HG03280 (cell line): ENCODE measurements at regions not wholly inside any gene's neighbourhood (a gene's known extent, or its start where the extent isn't known, plus 50 kb on each side); places are given as distances from the start of the nearest gene placed in this dataset.
"Not testable (repeated sequence)": the region's sequence is repeated elsewhere in the genome, so short reads cannot be mapped to it uniquely, and the experiment has no call there.

ENCODE experiments used
- ATAC-seq: cut with Tn5 transposase; IDR thresholded peaks from one replicate; pipeline ENCODE4 v1.9.1; 2021; ENCODE audit warnings: mild to moderate bottlenecking, moderate library complexity; ENCODE audit not compliant: unreplicated experiment

DNA sequence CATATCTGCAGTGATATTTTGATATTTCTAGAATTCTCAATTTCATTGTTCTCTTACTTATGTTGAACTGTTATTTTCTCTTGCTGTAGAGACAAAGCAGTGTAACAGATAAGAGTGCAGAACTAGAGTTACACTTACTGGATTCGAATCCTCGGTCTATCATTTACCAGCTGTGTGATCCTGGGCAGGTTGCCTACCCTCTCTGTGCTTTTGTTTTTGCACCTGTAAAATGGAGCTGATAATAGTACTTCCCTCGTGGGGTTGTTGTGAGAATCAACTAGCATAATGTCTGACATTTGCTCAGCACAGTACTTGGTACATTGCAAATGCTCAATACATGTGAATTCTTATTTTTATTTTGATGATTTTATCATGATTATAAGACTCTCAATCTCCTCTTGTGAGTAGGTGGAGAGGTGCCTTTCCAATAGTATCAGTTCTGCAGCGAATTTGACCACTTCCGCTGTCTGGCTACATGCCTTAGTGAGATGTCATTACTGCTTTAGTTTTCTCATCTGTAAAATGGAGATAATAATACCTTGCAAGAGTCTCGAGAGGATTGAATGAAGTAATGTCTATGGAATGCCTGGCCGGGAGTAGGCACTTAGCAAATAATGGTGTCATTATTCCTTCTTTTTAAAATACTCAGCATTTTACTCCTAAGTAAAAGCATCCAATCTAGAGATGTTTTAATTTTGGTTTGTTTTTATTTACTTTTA lies 312.2 kb upstream of the MAF start:
- ATAC-seq, result no peak

DNA sequence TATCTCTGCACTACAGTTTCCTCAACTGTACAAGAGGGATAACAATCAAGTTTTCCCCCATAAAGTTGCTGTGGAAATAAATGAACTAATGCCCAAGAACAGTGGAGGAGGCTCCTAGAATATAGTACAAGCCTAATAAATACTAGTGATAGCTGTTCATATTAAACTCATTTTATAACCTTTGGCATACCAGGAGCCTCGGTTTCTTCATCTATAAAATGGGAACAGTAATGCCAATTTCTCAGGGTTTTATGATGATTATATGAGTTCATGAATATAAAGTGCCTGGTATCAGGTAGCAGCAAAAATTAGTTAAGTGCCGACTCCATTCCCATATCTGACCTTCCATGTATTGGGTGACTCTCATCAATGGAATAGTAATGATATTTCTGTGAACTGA lies 311.1 kb upstream of the MAF start:
- no peak for ATAC-seq

DNA sequence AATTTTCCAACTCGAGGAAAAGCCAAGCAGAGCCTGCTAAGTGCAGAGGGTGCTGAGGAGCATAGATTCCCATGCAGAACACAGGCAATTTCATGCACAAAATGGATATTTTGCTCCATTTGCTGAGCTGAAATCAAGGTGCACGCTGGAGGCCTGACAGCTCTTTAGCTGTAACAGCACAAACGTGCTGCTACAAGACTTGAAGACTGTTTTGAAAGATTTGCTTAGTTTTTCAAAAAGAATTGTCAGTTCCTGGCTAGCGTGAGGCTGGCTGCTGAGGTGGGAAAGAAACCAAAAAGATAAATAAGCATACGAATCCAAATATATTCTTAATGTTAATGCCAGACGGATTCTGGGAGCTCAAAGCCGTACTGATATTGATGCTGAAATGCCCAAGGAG lies 309.0 kb upstream of the MAF start:
- ATAC-seq, result no peak

DNA sequence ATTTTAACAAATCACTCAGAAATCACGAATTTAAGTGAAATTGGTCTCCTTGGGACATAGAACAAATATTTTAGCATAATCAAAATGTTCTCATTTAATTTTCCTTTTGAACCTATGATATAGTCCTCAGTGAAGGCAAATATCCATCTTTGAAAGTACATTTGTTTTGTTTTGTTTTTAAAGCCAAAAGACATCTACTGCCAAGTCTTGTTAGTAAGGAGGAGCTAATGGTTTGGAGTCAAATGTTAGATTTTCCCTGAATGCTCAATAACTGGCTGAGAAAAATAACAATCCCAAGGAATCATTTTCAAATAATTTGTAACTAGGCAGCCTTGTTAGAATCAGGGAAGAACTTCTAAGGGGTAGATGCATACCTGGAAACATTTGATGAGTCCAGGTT lies 302.9 kb upstream of the MAF start:
- no peak for ATAC-seq

DNA sequence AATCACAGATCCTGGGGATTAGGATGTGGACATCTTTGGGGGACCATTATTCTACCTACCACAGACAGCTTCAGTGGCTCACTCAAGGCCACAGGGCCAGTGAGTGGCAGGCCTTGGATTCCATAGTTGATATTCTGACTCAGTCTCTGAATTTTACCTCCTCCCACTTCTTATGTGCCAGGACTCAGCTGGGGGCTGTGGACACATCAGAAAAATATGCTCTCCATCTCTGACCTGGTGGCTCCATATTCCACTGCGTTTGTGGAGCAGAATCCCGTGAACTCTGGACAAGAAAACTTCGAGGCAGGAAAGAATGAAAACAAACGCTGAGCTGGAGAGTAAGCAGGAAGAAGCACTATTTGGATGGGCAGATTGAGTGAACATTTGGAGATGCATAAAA lies 301.8 kb upstream of the MAF start:
- no peak for ATAC-seq

DNA sequence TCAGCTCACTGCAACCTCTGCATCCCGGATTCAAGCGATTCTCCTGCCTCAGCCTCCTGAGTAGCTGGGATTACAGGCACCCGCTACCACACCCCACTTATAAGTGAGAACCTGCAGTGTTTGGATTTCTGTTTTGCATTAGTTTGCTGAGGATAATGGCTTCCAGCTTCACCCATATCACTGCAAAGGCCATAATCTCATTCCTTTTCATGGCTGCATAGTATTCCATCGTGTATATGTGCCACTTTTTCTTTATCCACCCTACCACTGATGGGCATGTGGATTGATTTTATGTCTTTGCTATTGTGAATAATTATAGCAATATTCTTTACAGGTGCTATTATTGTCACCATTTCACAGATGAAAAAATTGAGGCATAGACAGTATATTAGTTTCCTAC lies 301.0 kb upstream of the MAF start:
- no peak for ATAC-seq

DNA sequence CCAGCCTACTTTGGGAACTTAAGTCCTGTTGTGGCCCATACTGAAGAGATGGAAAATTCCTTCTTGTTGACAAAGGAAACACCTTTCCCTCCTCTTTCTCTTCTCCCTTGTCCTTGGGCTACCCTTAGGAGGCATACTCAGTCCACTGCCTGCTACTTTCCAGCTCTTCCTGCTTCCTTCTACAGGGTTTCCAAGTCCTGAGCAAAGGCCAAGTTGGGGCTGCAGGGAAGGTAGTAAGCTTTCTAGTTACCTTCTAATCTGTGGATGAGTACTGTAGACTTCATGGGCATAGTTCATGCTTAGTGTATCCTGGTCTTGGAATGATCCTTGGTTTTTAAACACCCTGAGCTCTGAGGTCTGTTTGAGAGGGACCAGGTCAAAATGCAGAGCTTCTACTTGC lies 299.2 kb upstream of the MAF start:
- no peak for ATAC-seq

DNA sequence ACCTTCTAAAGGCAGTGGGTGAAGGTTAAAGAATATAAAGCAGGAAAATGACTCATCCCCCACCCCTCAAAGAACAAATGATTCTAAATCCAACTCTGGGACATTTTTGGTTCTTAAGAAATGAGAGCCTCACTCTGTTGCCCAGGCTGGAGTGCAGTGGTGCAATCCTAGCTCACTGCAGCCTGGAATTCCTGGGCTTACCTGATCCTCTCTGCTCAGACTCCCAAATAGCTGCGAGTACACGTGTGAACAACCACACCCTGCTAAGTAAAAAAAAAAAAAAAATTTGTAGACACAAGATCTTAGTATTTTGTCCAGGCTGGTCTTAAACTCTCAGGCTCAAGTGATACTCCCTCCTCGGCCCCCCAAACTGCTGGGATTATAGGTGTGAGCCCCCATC lies 298.8 kb upstream of the MAF start:
- ATAC-seq, result no peak

DNA sequence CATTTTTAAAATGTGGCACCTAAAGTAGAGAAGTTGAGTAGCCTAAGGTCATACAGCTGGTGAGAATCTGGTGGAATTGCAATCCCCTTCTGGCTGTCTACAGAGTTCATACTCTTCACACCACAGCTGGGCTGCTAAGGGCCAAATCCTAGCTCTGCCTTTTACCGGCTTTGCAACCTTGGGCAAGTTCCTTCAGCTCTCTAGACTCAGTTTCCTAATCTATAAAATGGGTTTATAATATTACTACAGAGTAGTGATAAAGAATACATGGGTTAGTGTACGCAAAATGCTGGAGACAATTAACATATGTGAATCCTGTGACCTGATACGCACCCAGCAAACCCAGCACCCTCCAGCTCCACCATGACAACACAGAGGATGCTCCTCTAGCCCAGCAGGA lies 298.2 kb upstream of the MAF start:
- no peak for ATAC-seq

DNA sequence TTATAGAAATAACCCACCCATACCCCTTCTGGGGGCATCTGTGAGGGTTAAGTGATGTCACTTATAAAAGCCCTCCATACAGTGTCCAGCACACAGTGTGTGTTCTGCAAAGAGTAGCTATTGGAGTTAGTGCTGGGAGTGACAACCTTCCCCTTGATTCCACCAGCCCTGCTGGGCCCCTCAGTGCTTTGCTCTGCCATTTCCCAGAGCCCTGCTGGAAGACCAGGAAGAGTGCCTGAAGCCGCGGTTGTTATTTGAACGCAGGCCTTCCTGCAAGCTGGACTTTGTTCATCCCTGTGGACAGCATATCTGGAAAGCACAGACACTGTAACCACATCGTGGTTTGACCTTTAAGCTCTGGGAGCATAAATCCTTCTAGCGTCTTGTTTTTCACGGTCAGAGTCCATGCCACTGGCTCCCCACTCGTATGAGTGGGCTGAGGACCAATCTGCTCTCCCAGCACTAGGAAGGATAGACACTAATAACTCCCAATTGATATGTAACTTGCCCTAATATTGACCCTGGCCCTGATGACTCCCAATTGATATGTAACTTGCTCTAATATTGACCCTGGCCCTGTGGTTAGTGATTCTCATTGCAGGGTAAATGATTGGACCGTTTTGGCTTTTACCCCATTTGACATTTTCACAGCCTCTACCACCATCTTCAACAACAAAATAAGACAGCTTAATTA lies 297.1 kb upstream of the MAF start:
- no peak for ATAC-seq

DNA sequence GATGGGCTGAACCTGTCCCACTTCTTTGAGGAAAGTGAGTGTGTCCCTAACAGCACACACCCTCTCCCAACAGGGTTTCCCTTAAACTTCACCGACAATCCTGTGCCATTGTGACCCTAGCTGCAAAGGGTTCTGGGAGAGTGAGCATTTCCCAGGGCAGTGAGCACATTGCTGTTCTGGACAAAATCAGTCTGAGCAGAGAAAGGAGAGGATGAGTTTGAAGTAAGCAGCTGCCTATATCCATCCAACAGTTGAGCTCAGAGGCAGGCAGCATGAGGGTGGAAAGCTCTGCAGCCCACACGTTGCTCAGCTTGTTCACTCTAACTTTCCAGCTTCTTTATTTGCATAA lies 296.5 kb upstream of the MAF start:
- ATAC-seq, result no peak

DNA sequence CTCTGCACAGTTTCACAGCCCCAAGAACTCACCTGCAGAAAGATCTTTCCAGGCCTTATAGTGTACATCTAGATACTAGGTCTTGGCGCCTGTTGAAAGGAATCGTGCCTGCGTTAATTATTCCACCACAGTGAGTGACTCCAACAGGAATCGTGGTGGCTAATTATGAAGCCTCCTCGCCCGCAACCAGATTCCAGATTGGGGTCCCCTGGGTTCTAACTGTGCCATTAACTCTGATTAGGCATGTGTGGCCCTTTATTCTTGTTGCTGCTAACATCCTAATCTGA lies 295.3 kb upstream of the MAF start:
- no peak for ATAC-seq

DNA sequence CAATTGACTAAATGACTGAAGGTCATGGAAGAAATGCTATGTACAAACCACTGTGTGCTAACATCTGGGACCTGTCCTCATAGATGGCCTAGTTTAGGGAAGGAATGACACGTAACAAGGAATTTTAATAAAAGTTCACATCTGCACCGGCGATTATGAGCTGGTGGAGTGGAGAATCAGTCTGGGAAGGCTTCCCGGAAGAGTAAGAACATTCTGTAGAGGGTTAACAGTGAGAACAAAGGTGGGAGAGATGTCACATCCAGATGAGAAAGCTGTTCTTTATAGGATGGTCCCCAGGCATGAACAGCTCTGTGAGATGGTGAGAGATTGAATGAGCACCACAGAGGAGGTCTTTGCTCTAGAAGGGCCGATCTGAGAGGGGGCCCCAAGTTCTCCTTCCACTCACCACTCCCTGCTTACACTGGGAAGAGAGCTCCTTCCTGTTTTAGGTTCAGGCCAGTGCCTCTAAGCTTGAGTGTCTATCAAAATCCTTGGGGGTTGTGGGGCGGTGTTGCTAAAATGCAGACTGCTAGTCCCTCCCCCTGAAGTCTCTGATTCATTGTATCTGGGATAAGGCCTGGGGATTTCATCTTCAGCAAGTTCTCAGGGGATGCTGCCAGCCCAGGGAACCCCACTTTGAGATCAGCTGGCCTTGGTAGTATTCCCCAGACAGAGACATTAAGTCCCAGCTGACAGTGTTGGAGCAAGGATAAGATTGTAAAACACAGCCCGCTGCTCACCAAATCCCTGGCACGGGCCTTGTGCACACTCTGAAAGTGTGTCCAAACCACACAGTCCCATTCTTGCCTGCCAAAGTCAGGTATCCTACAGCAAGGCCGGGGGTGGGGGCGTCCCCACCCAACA lies 294.7 kb upstream of the MAF start:
- ATAC-seq, result no peak

DNA sequence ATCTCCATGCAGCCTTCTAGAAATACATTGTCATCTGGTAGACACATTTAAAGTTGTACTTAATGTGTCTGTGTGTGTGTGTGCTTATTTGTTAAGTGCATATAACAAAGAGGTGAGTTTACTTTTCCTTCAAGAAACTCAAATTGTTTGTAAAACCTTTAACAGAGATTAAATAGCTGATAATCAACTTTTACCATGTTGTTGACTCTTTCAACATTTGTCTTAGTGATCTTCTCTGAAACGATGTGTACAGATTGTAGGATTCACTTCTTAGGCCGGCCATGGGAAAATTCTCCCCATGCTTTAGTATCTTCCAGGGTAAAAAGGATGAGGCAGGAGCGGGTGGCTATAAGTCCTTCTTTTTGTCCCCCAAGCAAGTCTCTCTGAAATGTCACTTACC lies 292.9 kb upstream of the MAF start:
- ATAC-seq, result no peak

DNA sequence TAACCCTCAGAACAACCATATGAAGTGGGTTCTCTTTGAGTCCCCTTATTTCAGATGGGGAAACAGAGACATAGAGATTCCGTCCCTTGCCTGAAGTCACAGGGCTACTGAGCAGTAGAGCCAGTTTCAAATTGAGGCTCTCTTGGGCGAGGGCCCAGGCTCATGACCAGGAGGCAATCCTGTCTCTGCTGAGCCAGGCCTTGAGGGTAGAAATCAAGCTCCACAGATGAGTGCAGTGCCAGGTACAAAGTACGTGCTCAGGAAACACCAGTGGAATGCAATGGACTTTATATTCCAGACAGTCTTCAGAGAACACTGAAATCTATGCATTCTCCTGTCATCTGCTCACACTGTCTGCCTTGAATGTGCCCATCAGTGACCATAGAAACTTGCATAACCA lies 291.7 kb upstream of the MAF start:
- ATAC-seq, result no peak

DNA sequence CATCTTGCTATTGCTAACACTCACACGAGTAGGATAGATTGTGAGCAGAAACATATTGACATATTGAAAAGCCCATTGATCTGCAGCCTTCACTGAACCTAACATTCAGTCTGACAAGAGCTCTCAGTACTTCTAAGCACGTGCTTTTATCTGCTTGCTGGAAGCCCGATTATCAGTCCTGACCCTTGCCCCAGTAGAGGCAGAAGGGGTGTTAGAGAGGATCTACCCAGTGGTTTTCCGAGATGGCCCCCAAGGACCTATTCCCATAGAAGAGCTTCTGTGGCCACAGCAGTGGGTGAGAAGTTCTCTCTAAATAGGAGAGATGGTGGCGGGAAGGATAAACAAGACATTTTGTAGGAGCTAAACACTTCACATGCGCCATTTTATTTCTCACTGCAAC lies 290.9 kb upstream of the MAF start:
- ATAC-seq, result no peak

DNA sequence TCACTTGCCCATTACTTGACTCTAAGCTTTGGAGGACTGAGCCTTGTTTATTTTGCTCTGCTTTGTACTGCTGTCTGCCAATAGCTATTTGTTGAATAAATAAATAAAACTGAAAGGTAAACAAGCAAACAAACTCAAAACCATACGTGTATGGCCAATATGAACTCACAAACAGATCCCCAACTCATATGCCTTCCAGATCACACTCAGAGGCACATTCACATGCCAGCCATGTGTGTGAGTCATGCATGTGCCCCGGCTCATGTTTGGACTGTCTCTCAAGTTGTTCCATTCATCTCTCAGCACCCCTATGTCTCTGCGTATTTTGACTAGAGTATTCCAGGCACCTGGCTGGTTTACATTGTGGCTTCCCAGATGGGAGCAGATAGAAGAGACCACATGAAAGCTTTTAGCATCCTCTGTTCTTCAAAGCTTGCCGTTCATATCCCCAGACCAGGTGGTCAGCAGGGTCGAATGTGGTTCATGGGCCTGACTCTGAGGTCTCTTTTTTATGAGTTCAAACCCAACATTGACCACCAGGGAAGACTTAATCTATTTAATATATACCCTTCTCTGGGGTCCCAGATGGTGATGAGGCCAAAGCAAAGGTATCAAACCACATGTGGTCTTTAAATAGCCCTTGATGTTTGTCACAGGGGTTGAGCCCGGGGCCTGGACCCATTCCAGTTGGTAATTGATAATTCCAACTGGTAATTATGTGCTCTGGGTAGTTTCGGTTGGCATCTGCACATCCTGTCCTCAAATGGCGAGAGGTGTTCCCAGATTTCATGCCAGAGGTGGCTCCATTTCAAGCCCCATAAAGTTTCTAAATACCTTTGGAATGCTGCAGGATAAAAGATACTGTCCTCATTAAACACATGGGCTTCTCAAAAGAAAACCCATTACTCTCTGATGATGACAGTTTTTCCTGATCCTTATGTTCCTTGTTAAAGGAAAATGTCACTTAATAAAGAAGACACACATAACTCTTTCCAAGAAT lies 287.3 kb upstream of the MAF start:
- no peak for ATAC-seq

DNA sequence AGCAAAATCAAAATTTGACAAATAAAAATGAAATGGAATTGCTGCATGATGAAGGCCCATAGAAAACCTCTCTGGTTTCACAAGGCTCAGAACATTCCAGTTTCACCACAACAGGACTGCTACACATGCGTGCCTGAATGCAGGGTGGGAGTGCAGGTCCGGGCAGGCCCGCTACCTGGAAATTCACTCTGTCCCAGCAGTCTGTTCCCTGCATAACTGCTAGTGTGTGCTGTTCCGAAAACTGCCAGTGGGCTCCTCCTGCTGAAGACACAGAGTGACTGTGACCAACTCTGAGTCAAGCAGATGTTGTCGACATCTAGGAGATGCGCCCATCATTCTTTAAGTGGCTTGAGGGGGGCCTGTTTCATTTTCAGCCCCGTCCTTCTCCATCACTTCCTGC lies 284.8 kb upstream of the MAF start:
- no peak for ATAC-seq

DNA sequence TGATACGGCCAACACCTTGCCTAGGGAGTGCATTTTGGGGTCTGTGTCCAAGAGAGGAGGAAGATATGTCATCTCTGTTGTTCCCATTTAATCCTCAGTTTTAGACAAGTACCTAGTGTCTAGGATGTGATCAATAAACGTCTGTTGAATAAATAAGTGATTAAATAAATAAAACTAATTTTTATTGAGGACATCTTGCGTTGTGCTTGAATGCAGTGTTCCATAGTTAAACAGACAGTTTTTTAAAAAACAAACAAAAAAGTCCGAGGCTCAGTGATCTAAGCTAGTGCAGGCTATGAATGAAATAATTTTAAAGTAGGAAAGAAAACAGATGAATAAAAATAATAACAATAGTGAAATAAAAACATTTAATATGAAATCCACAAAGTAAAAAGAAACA lies 283.0 kb upstream of the MAF start:
- ATAC-seq, result no peak

DNA sequence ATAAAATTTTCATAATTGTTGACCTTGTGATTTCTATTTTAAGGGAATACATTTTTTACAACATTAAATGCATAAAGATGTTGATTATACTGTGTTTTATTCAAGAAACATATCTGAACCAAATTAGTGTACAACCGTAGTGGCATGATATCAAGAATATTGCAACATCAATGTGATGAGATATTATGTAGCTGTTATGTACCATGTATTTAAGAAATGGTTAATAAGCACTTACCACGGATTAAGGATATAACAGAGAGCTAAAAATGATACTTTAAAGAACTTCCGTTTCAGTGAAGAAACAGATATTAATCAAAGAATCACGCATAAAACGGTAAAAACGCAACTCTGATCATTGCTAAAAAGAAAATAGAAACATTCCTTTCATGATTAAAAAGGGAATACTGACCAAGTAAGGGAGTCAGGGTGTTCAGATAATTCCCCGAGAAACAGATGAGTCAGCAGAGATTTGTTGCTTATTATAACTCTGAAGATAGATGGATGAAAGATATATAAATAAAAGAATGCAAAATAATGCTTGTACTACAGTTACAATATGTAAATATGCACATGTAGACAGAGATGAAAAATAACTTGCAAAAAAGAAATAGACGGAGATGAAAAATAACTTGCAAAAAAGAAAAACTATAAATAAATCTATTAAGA lies 281.9 kb upstream of the MAF start:
- no peak for ATAC-seq

DNA sequence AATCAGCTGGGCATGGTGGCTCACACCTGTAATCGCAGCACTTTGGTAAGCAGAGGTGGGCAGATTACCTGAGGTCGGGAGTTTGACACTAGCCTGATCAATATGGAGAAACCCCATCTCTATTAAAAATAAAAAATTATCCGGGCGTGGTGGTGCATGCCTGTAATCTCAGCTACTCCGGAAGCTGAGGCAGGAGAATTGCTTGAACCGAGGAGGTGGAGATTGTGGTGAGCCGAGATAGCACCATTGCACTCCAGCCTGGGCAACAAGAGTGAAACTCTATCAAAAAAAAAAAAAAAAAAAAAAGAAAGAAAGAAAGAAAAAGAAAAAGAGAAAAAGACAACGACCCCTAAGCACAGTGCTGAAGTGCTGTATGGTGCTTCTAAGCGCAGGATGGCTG lies 280.6 kb upstream of the MAF start:
- ATAC-seq, result not testable (repeated sequence)
